ENCODE measurements at regions not wholly inside any gene's neighbourhood (a gene's known extent, or its start where the extent isn't known, plus 50 kb on each side); places are given as distances from the start of the nearest gene placed in this dataset.
"Not testable (repeated sequence)": the region's sequence is repeated elsewhere in the genome, so short reads cannot be mapped to it uniquely, and the experiment has no call there.

DNA sequence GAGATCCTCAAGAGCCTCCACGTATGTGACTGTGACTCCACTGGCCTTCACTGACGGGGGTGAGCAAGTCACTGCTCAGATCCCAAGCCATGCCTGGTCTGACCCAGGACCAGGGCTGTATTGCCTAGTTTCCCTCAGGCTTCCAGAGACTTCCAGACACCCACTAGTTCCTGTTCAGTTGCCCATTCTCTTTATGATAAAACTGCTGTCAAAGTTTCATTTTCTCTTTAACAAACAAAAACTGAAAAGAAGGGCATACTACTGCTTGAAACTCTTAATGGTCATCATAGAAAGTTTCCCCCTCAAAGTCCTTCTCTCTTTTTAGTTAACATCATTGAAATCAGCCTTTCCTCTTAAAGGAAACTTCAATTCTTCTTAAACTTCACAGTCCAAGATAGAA, 105.7 kb upstream of the GHR start:
- peaks cover 14% of the 10 kb centered on the region for H3K9me3 Mint-ChIP-seq
- no peaks in the 10 kb centered on the region for H3K4me1 Mint-ChIP-seq
- H3K27me3 Mint-ChIP-seq: no peaks in the 10 kb centered on the region
- no peak for DNase-seq
- H3K4me3 Mint-ChIP-seq: no peak overlapping the region
- no peak overlapping the region for H3K27ac Mint-ChIP-seq
- H3K36me3 Mint-ChIP-seq: no peaks in the 10 kb centered on the region

- not testable (repeated sequence) for DNase-seq, H3K36me3 Mint-ChIP-seq, H3K27ac Mint-ChIP-seq, H3K27me3 Mint-ChIP-seq, H3K4me1 Mint-ChIP-seq, H3K4me3 Mint-ChIP-seq
- peaks cover 14% of the 10 kb centered on the region for H3K9me3 Mint-ChIP-seq
These were observed 103.7 kb upstream of the GHR start for GRCh38 chr5:42319546-42319945.

DNA sequence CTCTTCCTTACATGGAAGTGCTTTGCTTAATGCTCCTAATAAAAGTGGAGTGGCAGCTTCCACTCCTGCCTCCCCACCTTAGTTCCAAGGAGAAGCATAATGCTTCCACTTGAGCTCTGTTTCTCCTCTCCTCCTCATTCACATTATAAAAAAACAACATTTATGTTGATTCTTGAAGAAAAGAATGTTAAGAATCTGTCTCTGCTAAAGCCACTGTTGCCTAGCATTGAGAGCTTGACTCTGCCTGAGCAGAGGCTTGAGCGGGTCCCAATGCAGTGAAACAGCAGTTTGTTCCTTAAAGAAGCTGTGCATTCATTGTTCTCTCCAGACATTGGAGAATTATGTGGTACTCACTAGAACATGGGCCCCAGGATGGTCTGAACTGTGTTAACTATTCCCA, 101.5 kb upstream of the GHR start:
- no peaks in the 10 kb centered on the region for H3K36me3 Mint-ChIP-seq
- no peak overlapping the region for H3K27ac Mint-ChIP-seq
- no peak for DNase-seq
- H3K27me3 Mint-ChIP-seq: no peaks in the 10 kb centered on the region
- no peak overlapping the region for H3K4me3 Mint-ChIP-seq
- no peaks in the 10 kb centered on the region for H3K4me1 Mint-ChIP-seq
- peaks cover 14% of the 10 kb centered on the region for H3K9me3 Mint-ChIP-seq

- no peak overlapping the region for H3K4me3 Mint-ChIP-seq
These were observed 86.1 kb upstream of the GHR start for GRCh38 chr5:42337143-42337542.

DNA sequence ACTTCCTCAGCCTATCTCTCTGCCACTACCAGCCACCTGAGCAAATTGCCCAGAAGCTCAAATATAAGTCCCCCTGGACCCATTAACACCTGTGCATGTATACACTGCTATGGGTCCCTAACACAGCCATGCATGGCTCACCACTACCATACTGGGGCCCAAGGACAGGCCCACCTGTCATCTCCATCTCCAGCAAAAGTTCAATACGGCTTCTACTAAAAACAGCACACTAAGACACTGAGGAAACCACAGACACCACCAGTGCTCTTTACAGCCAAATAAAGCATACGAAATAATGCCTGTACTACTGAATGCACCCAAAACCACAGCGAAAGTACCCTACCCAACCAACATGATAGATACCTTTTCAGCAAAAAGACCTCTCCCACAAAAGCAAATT, 85.6 kb upstream of the GHR start:
- H3K27ac Mint-ChIP-seq: no peak overlapping the region
- H3K4me3 Mint-ChIP-seq: no peak overlapping the region
- peaks cover 23% of the 10 kb centered on the region for H3K9me3 Mint-ChIP-seq
- no peak for DNase-seq
- H3K36me3 Mint-ChIP-seq: no peaks in the 10 kb centered on the region
- H3K27me3 Mint-ChIP-seq: no peaks in the 10 kb centered on the region
- no peaks in the 10 kb centered on the region for H3K4me1 Mint-ChIP-seq

More at GRCh38 chr5:42337143-42337542, 86.1 kb upstream of the GHR start:
- no peak for DNase-seq
- no peaks in the 10 kb centered on the region for H3K36me3 Mint-ChIP-seq
- H3K4me1 Mint-ChIP-seq: no peaks in the 10 kb centered on the region
- H3K27me3 Mint-ChIP-seq: no peaks in the 10 kb centered on the region
- no peak overlapping the region for H3K27ac Mint-ChIP-seq
- peaks cover 25% of the 10 kb centered on the region for H3K9me3 Mint-ChIP-seq

DNA sequence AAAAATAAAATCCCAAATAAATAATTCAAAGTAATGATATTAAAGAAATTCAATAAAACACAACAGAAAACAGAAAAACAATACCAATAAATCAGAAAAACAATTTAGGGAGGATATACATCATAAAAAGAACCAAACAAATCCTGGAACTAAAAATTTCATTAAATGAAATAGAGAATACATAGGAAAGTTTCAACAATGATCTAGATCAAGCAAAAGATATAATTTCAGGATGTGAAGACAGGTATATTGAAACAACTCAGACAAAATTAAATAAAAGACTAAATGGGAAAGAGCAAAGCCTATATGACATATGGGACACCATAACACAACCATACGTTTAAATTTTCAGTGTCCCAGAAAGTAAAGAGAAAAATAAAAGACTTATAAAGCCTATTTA, 85.1 kb upstream of the GHR start:
- no peak for DNase-seq
- Mint-ChIP-seq H3K4me1 (no peaks in the 10 kb centered on the region), H3K36me3 (no peaks in the 10 kb centered on the region), H3K27me3 (no peaks in the 10 kb centered on the region), H3K27ac (no peak overlapping the region), H3K4me3 (no peak overlapping the region), H3K9me3 (peaks cover 21% of the 10 kb centered on the region)

GRCh38 chr5:42349163-42349562, 74.1 kb upstream of the GHR start:
- no peak for DNase-seq
- Mint-ChIP-seq H3K4me3 (no peak overlapping the region), H3K4me1 (no peaks in the 10 kb centered on the region), H3K27me3 (no peaks in the 10 kb centered on the region), H3K9me3 (peaks cover 4% of the 10 kb centered on the region), H3K27ac (no peak overlapping the region), H3K36me3 (no peaks in the 10 kb centered on the region)

DNA sequence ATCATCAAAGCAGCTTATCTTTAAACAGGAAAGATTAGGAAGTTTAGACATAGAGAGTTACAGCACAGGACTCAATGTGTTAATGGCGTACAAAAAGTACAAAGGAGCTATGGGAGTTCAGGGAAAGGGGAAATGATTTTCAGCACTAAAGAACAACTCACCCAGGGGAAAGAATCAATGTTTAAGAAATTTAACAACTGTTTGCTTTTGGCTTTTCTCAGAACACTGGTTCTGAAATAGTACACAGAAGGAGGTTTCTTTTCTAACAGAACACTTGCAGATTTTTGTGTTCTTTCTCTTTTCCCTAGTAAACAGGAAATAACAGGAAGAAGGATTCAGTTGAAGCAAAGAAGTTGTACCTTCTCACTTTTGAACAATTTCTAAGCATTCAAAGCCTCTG, 71.3 kb upstream of the GHR start:
- H3K27ac Mint-ChIP-seq: no peak overlapping the region
- H3K27me3 Mint-ChIP-seq: no peaks in the 10 kb centered on the region
- H3K4me3 Mint-ChIP-seq: no peak overlapping the region
- no peaks in the 10 kb centered on the region for H3K4me1 Mint-ChIP-seq
- DNase-seq: no peak
- H3K9me3 Mint-ChIP-seq: peaks cover 4% of the 10 kb centered on the region
- H3K36me3 Mint-ChIP-seq: no peaks in the 10 kb centered on the region

GRCh38 chr5:42360056-42360455, 63.2 kb upstream of the GHR start:
- Mint-ChIP-seq H3K4me3 (no peak overlapping the region), H3K36me3 (no peaks in the 10 kb centered on the region), H3K27me3 (no peaks in the 10 kb centered on the region), H3K4me1 (no peaks in the 10 kb centered on the region), H3K27ac (no peak overlapping the region), H3K9me3 (peaks cover 1% of the 10 kb centered on the region)
- no peak for DNase-seq

GRCh38 chr5:42360616-42361314, 62.5 kb upstream of the GHR start:
- Mint-ChIP-seq H3K27me3 (no peaks in the 10 kb centered on the region), H3K36me3 (no peaks in the 10 kb centered on the region), H3K9me3 (peaks cover 1% of the 10 kb centered on the region), H3K4me3 (no peak overlapping the region), H3K27ac (no peak overlapping the region), H3K4me1 (no peaks in the 10 kb centered on the region)
- DNase-seq: no peak

GRCh38 chr5:42361315-42361688, 61.9 kb upstream of the GHR start:
- no peaks in the 10 kb centered on the region for H3K27me3 Mint-ChIP-seq
- H3K9me3 Mint-ChIP-seq: peaks cover 1% of the 10 kb centered on the region
- no peak for DNase-seq
- H3K4me1 Mint-ChIP-seq: no peaks in the 10 kb centered on the region
- H3K36me3 Mint-ChIP-seq: no peaks in the 10 kb centered on the region
- H3K4me3 Mint-ChIP-seq: no peak overlapping the region
- H3K27ac Mint-ChIP-seq: no peak overlapping the region

DNA sequence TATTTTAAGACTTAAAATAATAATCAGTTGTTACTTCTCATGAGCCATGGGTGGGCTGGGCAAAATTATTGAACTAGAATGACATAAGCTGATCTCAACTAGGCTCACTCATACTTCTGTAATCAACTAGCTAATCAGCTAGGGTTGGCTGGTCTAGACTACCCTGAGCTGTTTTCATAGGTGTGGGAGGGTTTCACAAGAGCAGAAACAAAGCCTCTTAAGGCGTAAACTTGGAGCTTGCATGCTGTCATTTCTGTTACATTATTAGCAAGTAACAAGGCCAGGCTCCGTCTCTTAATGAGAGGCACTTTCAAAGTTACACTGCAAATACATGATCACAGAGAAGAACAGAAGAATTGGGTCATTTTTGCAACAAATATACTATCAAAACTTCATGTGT, 57.2 kb upstream of the GHR start:
- Mint-ChIP-seq H3K36me3 (no peaks in the 10 kb centered on the region), H3K27ac (no peak overlapping the region), H3K27me3 (no peaks in the 10 kb centered on the region), H3K9me3 (no peaks in the 10 kb centered on the region), H3K4me3 (no peak overlapping the region), H3K4me1 (no peaks in the 10 kb centered on the region)
- DNase-seq: no peak

Data from activated naive CD8-positive, alpha-beta T cell treated with anti-CD3 and anti-CD28 coated beads for 36 hours (primary cell).